Breast epithelium (tissue), 3 donors: ENCODE measurements at regions not wholly inside any gene's neighbourhood (a gene's known extent, or its start where the extent isn't known, plus 50 kb on each side); places are given as distances from the start of the nearest gene placed in this dataset.

ENCODE experiments used
- POLR2AphosphoS5 ChIP-seq, 3 donors: sonication (generic); formaldehyde crosslinking; IDR thresholded peaks; one replicate each; pipeline ENCODE4 v1.6.1; 2017; ENCODE audit warnings: antibody characterized with exemption in 3 of 3
- TF ChIP-seq, protein P1 (sequence below), 3 donors: fragments of 450-650 bp; IDR thresholded peaks; one replicate each; pipeline ENCODE4 v1.5.1; 2016 to 2017; ENCODE audit warnings: antibody characterized with exemption in 3 of 3, mild to moderate bottlenecking in 3 of 3, moderate library complexity in 3 of 3

- TF ChIP-seq, protein P1, sequence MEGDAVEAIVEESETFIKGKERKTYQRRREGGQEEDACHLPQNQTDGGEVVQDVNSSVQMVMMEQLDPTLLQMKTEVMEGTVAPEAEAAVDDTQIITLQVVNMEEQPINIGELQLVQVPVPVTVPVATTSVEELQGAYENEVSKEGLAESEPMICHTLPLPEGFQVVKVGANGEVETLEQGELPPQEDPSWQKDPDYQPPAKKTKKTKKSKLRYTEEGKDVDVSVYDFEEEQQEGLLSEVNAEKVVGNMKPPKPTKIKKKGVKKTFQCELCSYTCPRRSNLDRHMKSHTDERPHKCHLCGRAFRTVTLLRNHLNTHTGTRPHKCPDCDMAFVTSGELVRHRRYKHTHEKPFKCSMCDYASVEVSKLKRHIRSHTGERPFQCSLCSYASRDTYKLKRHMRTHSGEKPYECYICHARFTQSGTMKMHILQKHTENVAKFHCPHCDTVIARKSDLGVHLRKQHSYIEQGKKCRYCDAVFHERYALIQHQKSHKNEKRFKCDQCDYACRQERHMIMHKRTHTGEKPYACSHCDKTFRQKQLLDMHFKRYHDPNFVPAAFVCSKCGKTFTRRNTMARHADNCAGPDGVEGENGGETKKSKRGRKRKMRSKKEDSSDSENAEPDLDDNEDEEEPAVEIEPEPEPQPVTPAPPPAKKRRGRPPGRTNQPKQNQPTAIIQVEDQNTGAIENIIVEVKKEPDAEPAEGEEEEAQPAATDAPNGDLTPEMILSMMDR (IDR thresholded peaks at IDR 0.05): no peak
- TF ChIP-seq POLR2AphosphoS5 (IDR thresholded peaks at IDR 0.05): no peak
Measured at GRCh38 chr18:67135981-67136380, 380.5 kb downstream of the DSEL start.
